Kidney capillary endothelial cell (primary cell): ENCODE measurements at regions not wholly inside any gene's neighbourhood (a gene's known extent, or its start where the extent isn't known, plus 50 kb on each side); places are given as distances from the start of the nearest gene placed in this dataset.
A peak's percentile ranks its signal among the peaks of the same experiment; 100 is the strongest.
"Not testable (repeated sequence)": the region's sequence is repeated elsewhere in the genome, so short reads cannot be mapped to it uniquely, and the experiment has no call there.

ENCODE experiments used
- DNase-seq: peaks from one replicate; pipeline ENCODE4 v3.0.0-alpha.2; 2018; ENCODE audit warnings: low spot score

DNA sequence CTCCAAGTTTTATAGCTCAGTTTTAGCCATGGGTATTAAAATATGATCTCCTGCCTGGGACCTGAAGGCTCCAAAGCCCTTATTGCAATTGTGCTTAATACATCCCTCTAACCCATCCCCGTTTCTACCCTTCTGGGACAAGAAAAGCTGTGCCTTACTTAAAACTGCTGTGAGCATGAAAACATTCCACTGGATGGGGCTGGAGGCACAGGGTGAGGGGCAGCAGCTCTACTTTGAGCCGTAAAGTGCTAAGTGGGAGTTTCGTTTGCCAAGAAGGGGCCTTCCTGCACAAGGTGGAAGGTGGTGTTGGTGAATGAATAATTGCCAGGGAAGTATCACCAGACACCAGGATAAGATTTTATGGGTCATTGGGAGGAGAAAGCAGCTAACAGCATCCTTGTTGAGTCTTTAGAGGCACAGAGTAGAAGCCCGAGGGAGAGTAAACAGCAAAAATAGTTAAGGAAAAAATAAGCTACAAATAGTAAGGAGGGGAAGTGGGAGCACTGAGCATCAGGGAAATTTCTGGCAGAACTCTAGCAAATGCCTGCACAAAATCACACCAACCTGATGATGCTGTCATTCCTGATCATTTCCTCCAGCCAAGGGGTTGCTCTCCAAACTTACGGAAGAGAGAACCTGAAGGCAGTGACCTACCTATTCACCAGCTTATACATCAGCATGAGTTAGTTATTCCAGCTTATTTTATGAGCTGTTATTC is 218.4 kb downstream of the MREG start:
- no peak for DNase-seq

DNA sequence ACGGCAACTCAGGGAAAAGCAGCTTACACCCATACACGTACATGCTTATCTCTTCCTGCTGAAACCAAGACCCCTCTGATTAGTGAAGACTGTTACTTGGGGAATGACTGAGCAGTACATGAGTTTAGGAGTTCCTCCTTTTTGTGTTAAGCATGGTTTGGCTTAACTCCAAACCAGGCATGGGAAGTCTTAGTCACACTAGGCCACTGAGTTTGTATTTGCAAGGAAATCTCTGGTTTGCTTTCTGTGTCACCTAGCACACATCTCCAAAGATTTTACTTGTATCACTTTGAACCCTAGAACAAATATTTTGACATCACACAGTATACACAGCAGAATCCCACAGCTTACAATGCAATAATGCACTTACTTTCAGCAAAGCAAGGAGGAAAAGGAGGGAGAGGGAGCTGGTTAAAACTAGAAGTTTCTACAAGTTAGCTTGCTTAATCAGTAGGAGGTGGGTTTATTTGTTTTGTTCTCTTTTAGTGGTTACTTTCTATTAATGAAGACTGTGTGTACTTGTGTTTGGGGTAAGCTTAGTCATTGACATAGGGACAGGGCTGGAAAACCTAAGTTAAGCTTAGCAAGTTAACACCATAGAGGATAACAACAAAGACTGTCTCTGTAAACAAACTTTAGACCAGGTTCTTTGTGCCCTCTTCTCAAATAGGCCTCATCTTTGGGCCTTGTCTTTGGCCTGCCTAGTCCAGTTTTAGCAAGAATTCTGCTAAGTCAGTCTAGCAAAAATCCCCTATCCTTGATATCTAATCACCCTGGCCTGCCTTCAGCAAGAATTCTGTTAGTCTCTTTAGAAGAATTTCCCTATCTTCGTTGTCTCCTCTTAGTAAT is 219.4 kb downstream of the MREG start:
- DNase-seq = peak; percentile 56

DNA sequence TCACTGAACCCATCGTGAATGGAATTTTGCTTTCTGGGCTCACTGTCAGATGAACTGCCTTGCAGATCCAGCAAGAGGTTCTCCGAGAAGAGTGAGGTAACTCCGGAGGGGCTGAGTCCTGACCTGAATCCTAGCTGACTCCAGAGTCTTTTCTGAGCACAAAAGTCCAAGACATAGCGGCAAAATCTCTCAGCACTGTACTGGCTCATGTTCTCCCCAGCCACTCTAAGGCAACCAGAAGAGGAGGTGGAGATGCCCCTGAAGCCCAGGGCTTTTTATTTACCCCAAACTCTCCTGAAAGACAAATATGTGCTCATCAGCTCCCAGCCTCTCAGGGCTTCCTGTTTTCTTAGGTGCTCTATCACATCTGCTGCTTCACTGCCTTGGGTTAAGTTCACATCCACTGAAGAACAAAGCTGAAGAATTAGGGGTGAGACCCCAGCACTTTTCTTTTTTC is 221.8 kb downstream of the MREG start:
- DNase-seq = no peak

DNA sequence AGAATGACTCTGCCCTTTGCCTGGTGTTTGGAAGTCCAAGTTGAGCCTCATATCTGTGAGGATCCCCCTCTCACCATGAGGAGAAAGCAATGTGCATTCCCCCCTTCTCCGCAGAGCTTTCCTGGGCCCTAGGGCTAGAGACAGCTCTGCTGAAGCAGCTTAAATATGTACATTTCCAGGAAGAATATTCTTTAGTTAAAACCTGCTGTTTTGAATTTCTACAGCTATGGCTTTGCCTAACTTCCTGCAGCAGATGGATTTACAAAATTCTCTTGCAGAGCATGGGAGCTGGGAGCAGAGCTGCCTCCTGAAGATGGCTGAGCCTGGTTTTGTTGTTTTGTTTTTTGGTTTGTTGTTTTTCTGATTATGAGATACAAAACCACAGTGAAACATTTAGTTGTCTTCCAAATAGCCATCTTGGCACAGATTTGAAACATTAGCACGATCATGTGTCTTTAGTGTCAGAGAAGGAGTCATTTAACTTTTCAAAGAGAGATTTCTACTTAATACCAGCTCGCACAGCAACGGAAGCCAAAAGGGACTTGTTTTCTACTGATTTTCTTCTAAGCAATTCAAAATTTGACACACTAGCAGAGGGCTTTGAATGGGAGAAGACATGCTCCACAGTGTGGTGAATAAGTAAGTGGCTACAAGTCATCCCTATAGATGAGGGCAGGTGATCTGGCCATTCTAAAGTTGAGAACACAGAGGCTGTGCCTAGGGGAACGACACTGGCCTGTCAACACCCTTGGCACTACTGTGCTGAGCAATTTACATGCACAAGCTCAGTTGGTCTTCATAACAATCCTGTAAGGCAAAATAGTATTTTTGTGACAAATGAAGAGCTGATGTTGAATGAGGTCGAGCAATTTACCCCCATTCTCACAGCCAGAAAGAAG is 222.6 kb downstream of the MREG start:
- no peak for DNase-seq

- no peak for DNase-seq
These were observed 225.7 kb downstream of the MREG start for GRCh38 chr2:215787565-215788178.

DNA sequence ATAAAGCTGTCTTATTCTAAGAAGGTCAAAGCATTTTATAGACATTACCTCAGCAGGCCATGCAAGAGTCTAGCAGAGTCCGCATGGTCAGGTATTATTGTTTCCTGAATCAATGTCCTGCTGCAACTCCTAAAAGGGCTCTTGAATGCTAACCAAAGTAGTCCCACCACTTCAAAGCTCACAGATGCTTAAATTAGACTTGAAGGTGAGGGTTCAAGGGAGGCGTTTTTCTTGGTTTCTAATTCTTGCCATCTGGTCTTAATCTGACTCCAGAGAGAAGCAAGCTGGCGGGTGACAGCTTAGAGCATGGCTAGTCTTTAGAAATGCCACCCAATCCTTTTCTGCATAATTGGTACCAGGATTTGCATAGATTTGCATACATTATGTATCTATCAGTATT is 226.3 kb downstream of the MREG start:
- no peak for DNase-seq

DNA sequence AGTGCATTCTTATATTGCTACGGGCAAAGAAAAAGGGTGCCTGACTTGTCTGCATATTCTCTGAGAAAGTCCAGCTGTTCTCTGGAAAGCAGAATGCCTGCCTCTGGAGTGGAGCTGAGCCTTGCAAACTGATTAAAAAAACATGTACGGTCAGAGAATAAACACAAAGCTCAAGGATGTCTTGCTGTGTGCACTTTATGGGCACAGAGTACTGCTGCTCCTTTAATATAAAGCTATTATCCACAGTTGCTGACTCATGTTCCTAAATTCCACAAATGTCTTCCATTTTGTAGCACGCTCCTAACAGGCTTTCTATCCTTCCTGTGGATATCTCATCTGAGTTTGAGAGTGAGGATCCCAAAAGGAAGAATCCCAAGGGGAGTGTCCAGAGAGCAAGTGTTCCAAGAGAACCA is 229.0 kb downstream of the MREG start:
- DNase-seq = no peak

- DNase-seq = not testable (repeated sequence)
These were observed 229.7 kb downstream of the MREG start for GRCh38 chr2:215783640-215784039.

DNA sequence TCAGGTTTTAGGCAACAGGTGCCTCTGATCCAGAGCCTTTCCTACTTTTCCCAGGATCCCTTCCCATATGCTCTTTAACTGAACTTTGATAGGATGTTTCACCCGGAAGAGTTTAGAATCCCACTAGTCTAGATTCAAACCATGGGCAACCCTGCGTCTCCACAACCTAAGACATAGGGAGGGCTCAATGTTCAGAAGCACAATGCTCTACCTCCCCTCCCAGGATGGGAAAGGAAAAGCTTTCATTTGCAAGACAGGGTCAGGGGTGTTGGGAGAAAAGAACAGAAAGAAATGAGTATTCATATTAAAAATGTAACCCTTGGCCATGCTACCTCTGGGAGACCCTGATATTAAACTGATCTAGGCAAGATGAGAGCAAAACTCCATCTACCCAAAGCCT is 230.4 kb downstream of the MREG start:
- DNase-seq = no peak

DNA sequence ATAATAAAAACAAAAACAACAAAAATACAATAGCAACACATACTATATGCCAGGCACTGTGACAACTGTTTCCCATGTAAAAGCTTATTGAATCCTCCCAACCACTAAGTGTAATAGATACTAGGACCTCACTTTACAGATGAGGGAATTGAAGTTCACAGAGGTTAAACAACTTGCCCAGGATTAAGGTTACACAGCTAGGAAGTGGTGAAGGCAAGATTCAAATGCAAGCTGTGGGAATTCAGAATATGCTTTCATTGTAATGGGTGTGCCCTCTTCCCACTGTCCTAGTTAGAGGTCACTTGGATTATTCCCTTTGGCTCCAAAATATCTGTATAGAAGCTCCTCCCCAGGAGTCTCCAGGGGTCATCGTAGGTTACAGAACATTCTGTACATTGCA is 231.1 kb downstream of the MREG start:
- no peak for DNase-seq

- no peak for DNase-seq
These were observed 232.3 kb downstream of the MREG start for GRCh38 chr2:215780907-215781685.

DNA sequence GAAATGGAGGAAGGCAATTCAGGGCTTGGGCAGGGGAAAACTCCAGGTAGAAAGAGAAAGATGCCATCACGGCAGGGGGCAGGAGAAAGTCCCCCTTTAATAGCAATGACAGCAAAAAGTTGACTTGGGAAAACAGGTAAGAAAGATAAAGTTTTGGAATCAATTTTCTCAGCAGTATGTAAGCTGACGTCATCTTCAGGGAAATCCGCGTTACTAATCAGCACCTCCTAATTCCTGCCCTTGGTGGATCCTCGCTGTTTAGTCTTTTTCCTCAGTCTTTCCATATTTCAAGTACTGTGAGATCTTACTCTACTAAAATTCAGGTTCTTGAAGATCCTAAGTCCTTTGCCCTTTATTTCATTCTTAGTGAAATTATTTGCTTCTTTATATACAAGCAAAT is 233.0 kb downstream of the MREG start:
- no peak for DNase-seq

GRCh38 chr2:215779912-215780311 is 233.4 kb downstream of the MREG start:
- no peak for DNase-seq

DNA sequence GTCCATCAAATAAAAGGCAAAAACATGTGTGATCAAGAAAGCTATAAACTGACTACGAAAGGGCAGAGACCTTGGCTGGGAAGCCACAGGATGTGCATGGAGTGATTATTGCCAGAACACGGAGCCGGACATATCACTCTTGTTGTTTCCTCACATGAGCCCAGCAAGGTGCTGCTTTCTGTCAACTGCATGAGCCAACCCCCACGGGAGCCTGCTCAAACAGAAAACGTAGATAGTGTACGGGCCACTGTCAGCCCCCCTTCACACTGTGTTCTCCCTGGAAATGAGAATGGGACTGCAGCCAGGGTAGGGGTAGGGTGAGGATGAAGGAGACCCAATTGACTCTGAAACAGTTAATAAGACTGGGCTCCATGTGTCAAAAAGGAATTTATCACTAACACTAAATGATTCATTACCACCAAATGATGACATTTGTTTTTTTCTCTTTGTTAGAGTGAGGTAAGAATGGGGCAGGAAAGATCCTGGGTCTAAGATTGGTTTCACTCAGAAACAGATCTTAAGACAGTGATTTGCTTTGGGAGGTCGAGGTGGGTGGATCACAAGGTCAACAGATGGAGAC is 235.8 kb downstream of the MREG start:
- DNase-seq = no peak

DNA sequence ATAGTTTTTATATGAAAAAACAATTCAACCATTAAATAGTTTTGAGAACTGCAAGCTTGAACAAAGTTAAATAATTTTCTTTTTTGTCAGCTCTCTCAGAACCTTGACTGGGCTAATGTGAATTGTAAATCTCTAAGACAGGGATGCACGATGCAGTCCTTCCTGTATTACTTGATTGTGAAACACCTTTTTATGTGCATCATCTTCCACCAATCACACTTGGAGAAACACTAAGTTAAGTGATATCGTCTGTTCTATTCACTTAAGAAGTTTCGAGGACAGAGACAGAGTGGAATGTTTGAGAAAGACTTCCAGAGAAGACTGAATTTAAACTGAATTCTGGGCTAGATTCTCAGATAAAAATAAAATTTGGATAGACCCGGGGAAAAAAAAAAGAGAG is 238.2 kb downstream of the MREG start:
- no peak for DNase-seq

GRCh38 chr2:215773728-215774127 is 239.6 kb downstream of the MREG start:
- no peak for DNase-seq

- DNase-seq = no peak
These were observed 240.5 kb downstream of the MREG start for GRCh38 chr2:215772634-215773563.

GRCh38 chr2:215772003-215772402 is 241.3 kb downstream of the MREG start:
- no peak for DNase-seq

DNA sequence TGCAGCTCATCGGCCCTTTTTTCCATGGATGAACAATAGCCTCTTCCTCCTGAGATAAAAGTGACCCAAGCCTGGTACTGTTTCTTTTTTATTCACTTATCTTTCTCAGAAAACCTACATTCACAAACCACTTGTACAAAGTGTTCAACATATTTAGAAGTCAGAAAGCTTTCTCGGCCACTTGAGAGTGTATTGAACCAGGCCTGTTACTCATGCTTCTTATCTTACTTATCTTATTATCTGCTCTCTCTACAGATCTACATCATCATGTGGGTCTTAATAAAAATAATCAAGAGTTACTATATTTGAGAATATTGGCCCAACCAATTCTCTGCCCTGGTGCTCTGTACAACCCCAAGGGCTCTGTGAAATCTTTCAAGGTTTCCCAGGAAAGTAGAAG is 242.1 kb downstream of the MREG start:
- no peak for DNase-seq

GRCh38 chr2:215770668-215771067 is 242.7 kb downstream of the MREG start:
- DNase-seq = no peak
